GM12878 (cell line): ENCODE measurements at regions not wholly inside any gene's neighbourhood (a gene's known extent, or its start where the extent isn't known, plus 50 kb on each side); places are given as distances from the start of the nearest gene placed in this dataset.

ENCODE experiments used
- BCL3 ChIP-seq: IDR thresholded peaks from 2 replicates; pipeline ENCODE4 v1.6.1; 2011; ENCODE audit warnings: borderline replicate concordance, low read depth, mild to moderate bottlenecking, moderate library complexity, low read length; ENCODE audit not compliant: insufficient read depth, poor library complexity, severe bottlenecking
- CTCF ChIP-seq, 3 experiments: IDR thresholded peaks in 2 of 3; conservative IDR thresholded peaks in 1 of 3; 2 replicates each; pipeline ENCODE4 v1.5.1; 2011; ENCODE audit warnings: low read depth in 3 of 3, low read length in 3 of 3, mild to moderate bottlenecking in 3 of 3, control low read depth in 2 of 3, moderate library complexity in 2 of 3, inconsistent platforms in 1 of 3, mixed read lengths in 1 of 3; ENCODE audit not compliant: control insufficient read depth in 2 of 3, insufficient read depth in 1 of 3; ENCODE audit errors: extremely low read depth in 1 of 3
- NFIC ChIP-seq: IDR thresholded peaks from 2 replicates; pipeline ENCODE4 v1.6.1; 2012; ENCODE audit warnings: low read depth, mild to moderate bottlenecking, inconsistent platforms, low read length, moderate library complexity
- POLR2AphosphoS5 ChIP-seq: IDR thresholded peaks from 2 replicates; pipeline ENCODE4 v1.6.1; 2011; ENCODE audit warnings: mild to moderate bottlenecking, low read length, inconsistent platforms
- RELA ChIP-seq: fragments of 450-650 bp; IDR thresholded peaks from 2 replicates; pipeline ENCODE4 v1.8.0; 2014; ENCODE audit warnings: borderline replicate concordance; ENCODE audit not compliant: partially characterized antibody
- SRF ChIP-seq, 2 experiments: IDR thresholded peaks; 2 replicates each; pipeline ENCODE4 v1.6.1; 2011; ENCODE audit warnings: low read depth in 2 of 2, low read length in 2 of 2, mild to moderate bottlenecking in 1 of 2, moderate library complexity in 1 of 2
- YY1 ChIP-seq: IDR thresholded peaks from 2 replicates; pipeline ENCODE4 v1.6.1; 2011; ENCODE audit warnings: low read depth, mild to moderate bottlenecking, low read length

GRCh38 chr7:67341153-67341768, 344.6 kb downstream of the TYW1 start:
- TF ChIP-seq CTCF (IDR thresholded peaks at IDR 0.05 in 2 of 3, conservative IDR thresholded peaks at IDR 0.05 in 1 of 3; ENCODE audit: control insufficient read depth in 2 of 3, extremely low read depth in 1 of 3, insufficient read depth in 1 of 3, low read depth in 3 of 3, low read length in 3 of 3): no peak
- TF ChIP-seq SRF (IDR thresholded peaks at IDR 0.05; ENCODE audit: low read depth in 2 of 2, low read length in 2 of 2): no peak
- TF ChIP-seq RELA: no peak
- TF ChIP-seq NFIC: no peak
- no peak for TF ChIP-seq BCL3
- no peak for TF ChIP-seq YY1
- no peak for TF ChIP-seq POLR2AphosphoS5
